MCF 10A (cell line): ENCODE measurements at regions not wholly inside any gene's neighbourhood (a gene's known extent, or its start where the extent isn't known, plus 50 kb on each side); places are given as distances from the start of the nearest gene placed in this dataset.
"Not testable (repeated sequence)": the region's sequence is repeated elsewhere in the genome, so short reads cannot be mapped to it uniquely, and the experiment has no call there.

ENCODE experiments used
- BruUV-seq: library from RNA; stranded (reverse); fragments of 400-500 nt; replicated peaks from 2 replicates; lab custom pipeline; 2021; lab: Mats Ljungman, UMichigan
- CTCF ChIA-PET: fragments of 300-600 bp; sonication (Branson Sonifier 250); formaldehyde crosslinking; extraction: SDS; loops from one replicate; lab custom pipeline; 2021; ENCODE audit warnings: antibody characterized with exemption, inconsistent platforms; lab: Yijun Ruan, JAX
- POLR2A ChIA-PET: fragments of 300-600, 350-650 bp; sonication (Branson Sonifier 250); formaldehyde crosslinking; extraction: SDS; loops from one replicate; lab custom pipeline; 2020; ENCODE audit warnings: antibody characterized with exemption, inconsistent platforms; lab: Yijun Ruan, JAX
- DNase-seq: peaks from one replicate; pipeline ENCODE4 v3.0.0-alpha.2; 2018; ENCODE audit not compliant: unreplicated experiment
- H3K27ac Mint-ChIP-seq: one replicate; pipeline ENCODE4 v1.8.0; 2022; ENCODE audit warnings: mild to moderate bottlenecking, low read depth, mixed read lengths; ENCODE audit not compliant: unreplicated experiment
- H3K27me3 Mint-ChIP-seq: one replicate; pipeline ENCODE4 v1.8.0; 2022; ENCODE audit warnings: mixed read lengths; ENCODE audit not compliant: insufficient read depth, unreplicated experiment
- H3K36me3 Mint-ChIP-seq: one replicate; pipeline ENCODE4 v1.8.0; 2022; ENCODE audit warnings: mild to moderate bottlenecking, moderate library complexity, mixed read lengths; ENCODE audit not compliant: insufficient read depth, unreplicated experiment
- H3K4me1 Mint-ChIP-seq: one replicate; pipeline ENCODE4 v1.8.0; 2022; ENCODE audit warnings: mixed read lengths; ENCODE audit not compliant: insufficient read depth, unreplicated experiment
- H3K4me3 Mint-ChIP-seq: one replicate; pipeline ENCODE4 v1.8.0; 2022; ENCODE audit warnings: mild to moderate bottlenecking, moderate library complexity, mixed read lengths; ENCODE audit not compliant: unreplicated experiment
- H3K9me3 Mint-ChIP-seq: one replicate; pipeline ENCODE4 v1.8.0; 2022; ENCODE audit warnings: mixed read lengths; ENCODE audit not compliant: unreplicated experiment
- CTCF ChIP-seq: fragments of 200-600 bp; IDR thresholded peaks from one replicate; pipeline ENCODE4 v1.8.0; 2022; ENCODE audit warnings: antibody characterized with exemption, mild to moderate bottlenecking; ENCODE audit not compliant: unreplicated experiment
- intact Hi-C: fragments of 100-400 bp; cut with micrococcal nuclease; formaldehyde crosslinking; loops from 2 replicates; pipeline ENCODE4 v1.14.1; 2022

GRCh38 chr16:85202631-85203461 lies 90.6 kb upstream of the CIBAR2 start:
- no peak for DNase-seq
- Mint-ChIP-seq H3K4me3 (no peak overlapping the region), H3K4me1 (peaks cover 22% of the 10 kb centered on the region), H3K27me3 (no peaks in the 10 kb centered on the region), H3K27ac (no peak overlapping the region), H3K36me3 (no peaks in the 10 kb centered on the region), H3K9me3 (no peaks in the 10 kb centered on the region)
- CTCF ChIA-PET, result interaction anchor here (0.5 to 0.6 kb wide), 2 partner anchors 8 to 26 kb away, joined by 3 read pairs; no protein-coding TSS in a partner anchor
- no TSS peak for BruUV-seq
- POLR2A ChIA-PET, result no interaction called here
- intact Hi-C loops, result no loop called here
- no peak for TF ChIP-seq CTCF

GRCh38 chr16:85203462-85203813 lies 91.2 kb upstream of the CIBAR2 start:
- ChIA-PET POLR2A (interaction anchor here (0.9 kb wide), 1 partner anchor 208 kb away, joined by 4 read pairs; no protein-coding TSS in a partner anchor), CTCF (interaction anchor here (0.5 to 0.9 kb wide), 3 partner anchors 27 to 71 kb away, joined by 3 read pairs; no protein-coding TSS in a partner anchor)
- intact Hi-C loops, result no loop called here
- Mint-ChIP-seq H3K27me3 (no peaks in the 10 kb centered on the region), H3K36me3 (no peaks in the 10 kb centered on the region), H3K4me1 (peaks cover 22% of the 10 kb centered on the region), H3K9me3 (no peaks in the 10 kb centered on the region), H3K4me3 (no peak overlapping the region), H3K27ac (no peak overlapping the region)
- no TSS peak for BruUV-seq
- no peak for TF ChIP-seq CTCF
- DNase-seq, result no peak

- H3K9me3 Mint-ChIP-seq, result no peaks in the 10 kb centered on the region
- H3K4me3 Mint-ChIP-seq, result no peak overlapping the region
- H3K36me3 Mint-ChIP-seq, result no peaks in the 10 kb centered on the region
- CTCF ChIA-PET, result interaction anchor here (0.6 to 1.1 kb wide), 3 partner anchors 34 to 41 kb away, joined by 3 to 4 read pairs (median 3); no protein-coding TSS in a partner anchor
- BruUV-seq, result no TSS peak
- H3K4me1 Mint-ChIP-seq, result peaks cover 22% of the 10 kb centered on the region
- intact Hi-C loops, result no loop called here
- peak overlapping the region; percentile 88 for H3K27ac Mint-ChIP-seq
- DNase-seq, result peak; percentile 55
- POLR2A ChIA-PET, result interaction anchor here (0.6 to 0.9 kb wide), 3 partner anchors 31 to 209 kb away, joined by 3 to 4 read pairs (median 4); no protein-coding TSS in a partner anchor
- no peaks in the 10 kb centered on the region for H3K27me3 Mint-ChIP-seq
- no peak for TF ChIP-seq CTCF
Observed at GRCh38 chr16:85204242-85205010, 92.2 kb upstream of the CIBAR2 start.

GRCh38 chr16:85205257-85205656 lies 93.0 kb upstream of the CIBAR2 start:
- ChIA-PET POLR2A (interaction anchor here (0.9 kb wide), 1 partner anchor 39 kb away, joined by 3 read pairs; no protein-coding TSS in a partner anchor), CTCF (interaction anchor here (0.7 to 1.1 kb wide), 3 partner anchors 34 to 594 kb away, joined by 3 to 4 read pairs (median 3); no protein-coding TSS in a partner anchor)
- H3K36me3 Mint-ChIP-seq, H3K27ac Mint-ChIP-seq, H3K4me3 Mint-ChIP-seq, intact Hi-C loops, H3K27me3 Mint-ChIP-seq, H3K9me3 Mint-ChIP-seq, DNase-seq, BruUV-seq: not testable (repeated sequence)
- H3K4me1 Mint-ChIP-seq, result peaks cover 16% of the 10 kb centered on the region
